Activated gamma-delta T cell (primary cell): ENCODE measurements at regions not wholly inside any gene's neighbourhood (a gene's known extent, or its start where the extent isn't known, plus 50 kb on each side); places are given as distances from the start of the nearest gene placed in this dataset.

Experiments used
- DNase-seq: peaks from one replicate; lab custom pipeline; 2025; lab: John Stamatoyannopoulos, UW

GRCh38 chr2:133811409-133812125, 243.3 kb upstream of the NCKAP5 start:
- no peak for DNase-seq

- no peak for DNase-seq
Measured at GRCh38 chr2:133812826-133813617, 244.8 kb upstream of the NCKAP5 start.

- DNase-seq, result no peak
Measured at GRCh38 chr2:133814890-133815289, 246.6 kb upstream of the NCKAP5 start.

- no peak for DNase-seq
Measured at GRCh38 chr2:133816037-133816436, 247.8 kb upstream of the NCKAP5 start.

GRCh38 chr2:133817680-133818566, 249.7 kb upstream of the NCKAP5 start:
- no peak for DNase-seq

GRCh38 chr2:133818661-133819060, 250.4 kb upstream of the NCKAP5 start:
- DNase-seq, result no peak

GRCh38 chr2:133819906-133820305, 251.6 kb upstream of the NCKAP5 start:
- no peak for DNase-seq

GRCh38 chr2:133821107-133821760, 253.0 kb upstream of the NCKAP5 start:
- no peak for DNase-seq

GRCh38 chr2:133822517-133823225, 254.4 kb upstream of the NCKAP5 start:
- DNase-seq, result no peak

GRCh38 chr2:133823226-133823550, 254.9 kb upstream of the NCKAP5 start:
- no peak for DNase-seq

- no peak for DNase-seq
Measured at GRCh38 chr2:133824869-133825268, 256.6 kb upstream of the NCKAP5 start.

GRCh38 chr2:133825778-133826177, 257.5 kb upstream of the NCKAP5 start:
- DNase-seq, result no peak

- no peak for DNase-seq
Measured at GRCh38 chr2:133828913-133829312, 260.6 kb upstream of the NCKAP5 start.

- no peak for DNase-seq
Measured at GRCh38 chr2:133829450-133830020, 261.3 kb upstream of the NCKAP5 start.

- no peak for DNase-seq
Measured at GRCh38 chr2:133833746-133834145, 265.5 kb upstream of the NCKAP5 start.

GRCh38 chr2:133835821-133836619, 267.8 kb upstream of the NCKAP5 start:
- DNase-seq, result no peak

- no peak for DNase-seq
Measured at GRCh38 chr2:133836691-133837345, 268.6 kb upstream of the NCKAP5 start.

GRCh38 chr2:133837441-133838094, 269.3 kb upstream of the NCKAP5 start:
- DNase-seq, result no peak
